MCF 10A (cell line): ENCODE measurements at regions not wholly inside any gene's neighbourhood (a gene's known extent, or its start where the extent isn't known, plus 50 kb on each side); places are given as distances from the start of the nearest gene placed in this dataset.

Experiments
- BruUV-seq: library from RNA; stranded (reverse); fragments of 400-500 nt; replicated peaks from 2 replicates; lab custom pipeline; 2021; lab: Mats Ljungman, UMichigan
- CTCF ChIA-PET: fragments of 300-600 bp; sonication (Branson Sonifier 250); formaldehyde crosslinking; extraction: SDS; loops from one replicate; lab custom pipeline; 2021; ENCODE audit warnings: antibody characterized with exemption, inconsistent platforms; lab: Yijun Ruan, JAX
- POLR2A ChIA-PET: fragments of 300-600, 350-650 bp; sonication (Branson Sonifier 250); formaldehyde crosslinking; extraction: SDS; loops from one replicate; lab custom pipeline; 2020; ENCODE audit warnings: antibody characterized with exemption, inconsistent platforms; lab: Yijun Ruan, JAX
- DNase-seq: peaks from one replicate; pipeline ENCODE4 v3.0.0-alpha.2; 2018; ENCODE audit not compliant: unreplicated experiment
- H3K27ac Mint-ChIP-seq: one replicate; pipeline ENCODE4 v1.8.0; 2022; ENCODE audit warnings: mild to moderate bottlenecking, low read depth, mixed read lengths; ENCODE audit not compliant: unreplicated experiment
- H3K27me3 Mint-ChIP-seq: one replicate; pipeline ENCODE4 v1.8.0; 2022; ENCODE audit warnings: mixed read lengths; ENCODE audit not compliant: insufficient read depth, unreplicated experiment
- H3K36me3 Mint-ChIP-seq: one replicate; pipeline ENCODE4 v1.8.0; 2022; ENCODE audit warnings: mild to moderate bottlenecking, moderate library complexity, mixed read lengths; ENCODE audit not compliant: insufficient read depth, unreplicated experiment
- H3K4me1 Mint-ChIP-seq: one replicate; pipeline ENCODE4 v1.8.0; 2022; ENCODE audit warnings: mixed read lengths; ENCODE audit not compliant: insufficient read depth, unreplicated experiment
- H3K4me3 Mint-ChIP-seq: one replicate; pipeline ENCODE4 v1.8.0; 2022; ENCODE audit warnings: mild to moderate bottlenecking, moderate library complexity, mixed read lengths; ENCODE audit not compliant: unreplicated experiment
- H3K9me3 Mint-ChIP-seq: one replicate; pipeline ENCODE4 v1.8.0; 2022; ENCODE audit warnings: mixed read lengths; ENCODE audit not compliant: unreplicated experiment
- CTCF ChIP-seq: fragments of 200-600 bp; IDR thresholded peaks from one replicate; pipeline ENCODE4 v1.8.0; 2022; ENCODE audit warnings: antibody characterized with exemption, mild to moderate bottlenecking; ENCODE audit not compliant: unreplicated experiment
- intact Hi-C: fragments of 100-400 bp; cut with micrococcal nuclease; formaldehyde crosslinking; loops from 2 replicates; pipeline ENCODE4 v1.14.1; 2022

- H3K36me3 Mint-ChIP-seq: no peaks in the 10 kb centered on the region
- no peak overlapping the region for H3K27ac Mint-ChIP-seq
- H3K27me3 Mint-ChIP-seq: no peaks in the 10 kb centered on the region
- no peaks in the 10 kb centered on the region for H3K4me1 Mint-ChIP-seq
- TF ChIP-seq CTCF: no peak
- ChIA-PET POLR2A (no interaction called here), CTCF (interaction anchor here (1.2 to 1.3 kb wide), 2 partner anchors 13 to 22 kb away, joined by 3 read pairs; no protein-coding TSS in a partner anchor)
- no peak for DNase-seq
- H3K9me3 Mint-ChIP-seq: no peaks in the 10 kb centered on the region
- no peak overlapping the region for H3K4me3 Mint-ChIP-seq
- no TSS peak for BruUV-seq
- intact Hi-C loops: no loop called here
These were observed 120.8 kb upstream of the ERBB4 start for GRCh38 chr2:212659441-212659840.

GRCh38 chr2:212649646-212650045 is 111.0 kb upstream of the ERBB4 start:
- Mint-ChIP-seq H3K4me3 (no peak overlapping the region), H3K4me1 (peaks cover 7% of the 10 kb centered on the region), H3K27ac (no peak overlapping the region), H3K27me3 (no peaks in the 10 kb centered on the region), H3K9me3 (no peaks in the 10 kb centered on the region), H3K36me3 (no peaks in the 10 kb centered on the region)
- no peak for DNase-seq
- BruUV-seq: no TSS peak
- TF ChIP-seq CTCF: no peak
- ChIA-PET POLR2A (no interaction called here), CTCF (no interaction called here)
- intact Hi-C loops: no loop called here

GRCh38 chr2:212646698-212647366 is 108.2 kb upstream of the ERBB4 start:
- intact Hi-C loops: no loop called here
- DNase-seq: peak; percentile 66
- no peak for TF ChIP-seq CTCF
- H3K27ac Mint-ChIP-seq: peak overlapping the region; percentile 63
- H3K9me3 Mint-ChIP-seq: no peaks in the 10 kb centered on the region
- ChIA-PET POLR2A (interaction anchor here (0.9 kb wide), 1 partner anchor 28 kb away, joined by 3 read pairs; no protein-coding TSS in a partner anchor), CTCF (interaction anchor here (0.6 to 1.0 kb wide), 4 partner anchors 10 to 357 kb away, joined by 3 to 4 read pairs (median 4); no protein-coding TSS in a partner anchor)
- no TSS peak for BruUV-seq
- peaks cover 7% of the 10 kb centered on the region for H3K4me1 Mint-ChIP-seq
- H3K4me3 Mint-ChIP-seq: no peak overlapping the region
- H3K27me3 Mint-ChIP-seq: no peaks in the 10 kb centered on the region
- no peaks in the 10 kb centered on the region for H3K36me3 Mint-ChIP-seq

GRCh38 chr2:212644195-212644837 is 105.7 kb upstream of the ERBB4 start:
- Mint-ChIP-seq H3K9me3 (no peaks in the 10 kb centered on the region), H3K27me3 (no peaks in the 10 kb centered on the region), H3K4me1 (peaks cover 7% of the 10 kb centered on the region), H3K27ac (no peak overlapping the region), H3K4me3 (no peak overlapping the region), H3K36me3 (no peaks in the 10 kb centered on the region)
- no peak for TF ChIP-seq CTCF
- intact Hi-C loops: no loop called here
- CTCF ChIA-PET: interaction anchor here (0.5 to 0.8 kb wide), 3 partner anchors 10 to 505 kb away, joined by 3 read pairs; no protein-coding TSS in a partner anchor
- POLR2A ChIA-PET: no interaction called here
- DNase-seq: no peak
- BruUV-seq: no TSS peak
